ENCODE measurements at regions not wholly inside any gene's neighbourhood (a gene's known extent, or its start where the extent isn't known, plus 50 kb on each side); places are given as distances from the start of the nearest gene placed in this dataset.

DNA sequence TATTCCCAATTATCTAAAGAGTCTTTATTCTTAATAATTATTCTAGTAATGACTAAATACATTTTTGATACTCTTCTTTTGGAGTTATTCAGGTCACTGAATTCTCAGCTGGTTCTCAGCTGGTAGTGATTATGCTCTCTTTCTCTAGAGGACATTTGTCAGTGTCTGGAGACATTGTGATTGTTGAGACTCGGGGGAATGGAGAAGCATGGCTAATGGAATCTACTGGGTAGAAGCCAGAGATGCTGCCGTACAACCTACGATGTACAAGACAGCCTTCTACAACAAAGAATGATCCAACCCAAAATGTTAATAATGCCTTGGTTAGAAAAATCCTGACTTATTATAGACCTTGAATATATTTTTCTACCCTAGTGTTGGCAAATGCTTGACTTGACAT, 149.2 kb upstream of the ANKRD50 start:
- no peak for TF ChIP-seq POLR2A (IDR thresholded peaks at IDR 0.05; ENCODE audit: low read depth, low read length)
- no peak for TF ChIP-seq RFX5 (IDR thresholded peaks at IDR 0.05; ENCODE audit: low read depth, low read length)
- TF ChIP-seq, protein P1, sequence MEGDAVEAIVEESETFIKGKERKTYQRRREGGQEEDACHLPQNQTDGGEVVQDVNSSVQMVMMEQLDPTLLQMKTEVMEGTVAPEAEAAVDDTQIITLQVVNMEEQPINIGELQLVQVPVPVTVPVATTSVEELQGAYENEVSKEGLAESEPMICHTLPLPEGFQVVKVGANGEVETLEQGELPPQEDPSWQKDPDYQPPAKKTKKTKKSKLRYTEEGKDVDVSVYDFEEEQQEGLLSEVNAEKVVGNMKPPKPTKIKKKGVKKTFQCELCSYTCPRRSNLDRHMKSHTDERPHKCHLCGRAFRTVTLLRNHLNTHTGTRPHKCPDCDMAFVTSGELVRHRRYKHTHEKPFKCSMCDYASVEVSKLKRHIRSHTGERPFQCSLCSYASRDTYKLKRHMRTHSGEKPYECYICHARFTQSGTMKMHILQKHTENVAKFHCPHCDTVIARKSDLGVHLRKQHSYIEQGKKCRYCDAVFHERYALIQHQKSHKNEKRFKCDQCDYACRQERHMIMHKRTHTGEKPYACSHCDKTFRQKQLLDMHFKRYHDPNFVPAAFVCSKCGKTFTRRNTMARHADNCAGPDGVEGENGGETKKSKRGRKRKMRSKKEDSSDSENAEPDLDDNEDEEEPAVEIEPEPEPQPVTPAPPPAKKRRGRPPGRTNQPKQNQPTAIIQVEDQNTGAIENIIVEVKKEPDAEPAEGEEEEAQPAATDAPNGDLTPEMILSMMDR (conservative IDR thresholded peaks at IDR 0.05; ENCODE audit: low read depth, low read length): no peak
- no peak for TF ChIP-seq CHD1 (IDR thresholded peaks at IDR 0.05; ENCODE audit: low read depth, low read length)
- TF ChIP-seq BHLHE40 (IDR thresholded peaks at IDR 0.05; ENCODE audit: low read depth, low read length): no peak
- no peak for TF ChIP-seq MAZ (IDR thresholded peaks at IDR 0.05; ENCODE audit: borderline replicate concordance, low read depth, low read length)

All from IMR-90 (cell line).